Fibroblast of pulmonary artery (primary cell): ENCODE measurements at regions not wholly inside any gene's neighbourhood (a gene's known extent, or its start where the extent isn't known, plus 50 kb on each side); places are given as distances from the start of the nearest gene placed in this dataset.

Experiments used
- DNase-seq: peaks from one replicate; pipeline ENCODE4 v3.0.0-alpha.2; 2010; ENCODE audit warnings: low read depth
- H3K4me3 ChIP-seq: replicated peaks from 2 replicates; pipeline ENCODE4 v1.5.1; 2011; ENCODE audit warnings: low read depth, mild to moderate bottlenecking, control low read depth, low read length, moderate library complexity
- TF ChIP-seq, protein P1 (sequence below): IDR thresholded peaks from 2 replicates; pipeline ENCODE4 v1.5.1; 2011; ENCODE audit warnings: mild to moderate bottlenecking, control low read depth, low read length, inconsistent platforms; ENCODE audit errors: missing control alignments

DNA sequence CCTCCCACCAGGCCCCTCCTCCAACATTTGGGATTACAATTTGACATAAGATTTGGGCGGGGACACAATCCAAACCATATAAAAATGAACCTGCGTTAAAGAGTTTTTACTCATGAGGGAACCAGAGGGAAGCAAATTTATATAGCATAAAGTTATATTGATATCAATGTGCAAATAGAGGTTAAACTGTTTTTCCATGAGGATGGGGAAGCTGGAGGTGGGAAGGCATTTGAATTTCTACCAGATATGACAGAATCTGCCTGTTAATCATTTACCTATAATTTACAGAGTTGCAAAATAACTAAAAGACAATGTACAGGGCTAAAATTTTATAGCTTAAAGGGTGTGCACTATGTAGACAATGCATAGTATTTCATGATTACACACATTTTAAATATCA is 322.0 kb upstream of the FKBP1C start:
- TF ChIP-seq, protein P1, sequence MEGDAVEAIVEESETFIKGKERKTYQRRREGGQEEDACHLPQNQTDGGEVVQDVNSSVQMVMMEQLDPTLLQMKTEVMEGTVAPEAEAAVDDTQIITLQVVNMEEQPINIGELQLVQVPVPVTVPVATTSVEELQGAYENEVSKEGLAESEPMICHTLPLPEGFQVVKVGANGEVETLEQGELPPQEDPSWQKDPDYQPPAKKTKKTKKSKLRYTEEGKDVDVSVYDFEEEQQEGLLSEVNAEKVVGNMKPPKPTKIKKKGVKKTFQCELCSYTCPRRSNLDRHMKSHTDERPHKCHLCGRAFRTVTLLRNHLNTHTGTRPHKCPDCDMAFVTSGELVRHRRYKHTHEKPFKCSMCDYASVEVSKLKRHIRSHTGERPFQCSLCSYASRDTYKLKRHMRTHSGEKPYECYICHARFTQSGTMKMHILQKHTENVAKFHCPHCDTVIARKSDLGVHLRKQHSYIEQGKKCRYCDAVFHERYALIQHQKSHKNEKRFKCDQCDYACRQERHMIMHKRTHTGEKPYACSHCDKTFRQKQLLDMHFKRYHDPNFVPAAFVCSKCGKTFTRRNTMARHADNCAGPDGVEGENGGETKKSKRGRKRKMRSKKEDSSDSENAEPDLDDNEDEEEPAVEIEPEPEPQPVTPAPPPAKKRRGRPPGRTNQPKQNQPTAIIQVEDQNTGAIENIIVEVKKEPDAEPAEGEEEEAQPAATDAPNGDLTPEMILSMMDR = no peak
- H3K4me3 ChIP-seq = no peak overlapping the region
- DNase-seq = no peak

DNA sequence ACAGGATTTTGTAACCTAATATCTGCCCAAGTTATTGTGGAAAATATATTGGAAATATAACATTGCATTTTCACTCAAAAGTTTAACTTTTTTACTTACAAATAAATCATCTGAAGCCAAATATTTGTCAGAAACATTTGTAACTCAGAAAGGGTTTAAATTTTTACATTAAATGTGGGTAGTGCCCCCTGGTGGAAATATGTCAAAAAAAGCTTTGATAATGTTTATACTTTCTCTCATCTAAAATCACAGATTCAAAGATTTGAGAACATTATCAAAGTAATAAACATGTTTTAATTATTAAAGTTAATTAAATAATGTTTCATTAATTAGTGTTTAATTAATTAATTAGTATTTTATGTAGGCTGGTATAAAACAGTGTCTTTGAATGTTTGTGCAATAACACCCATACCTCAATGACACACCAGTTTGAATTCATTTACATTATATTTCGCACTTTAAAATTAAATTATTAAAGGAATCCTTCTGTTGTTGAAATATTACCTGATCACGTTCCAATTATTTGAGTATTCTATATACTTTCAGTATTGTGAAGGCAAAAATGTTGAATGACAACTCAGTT is 320.1 kb upstream of the FKBP1C start:
- no peak overlapping the region for H3K4me3 ChIP-seq
- TF ChIP-seq, protein P1 = peak; percentile 19
- DNase-seq = peak; percentile 0

GRCh38 chr6:62894114-62894513 is 317.2 kb upstream of the FKBP1C start:
- TF ChIP-seq, protein P1 = no peak

GRCh38 chr6:62903266-62903665 is 308.0 kb upstream of the FKBP1C start:
- TF ChIP-seq, protein P1 = no peak
- no peak for DNase-seq
- no peak overlapping the region for H3K4me3 ChIP-seq

More at GRCh38 chr6:62894114-62894513, 317.2 kb upstream of the FKBP1C start:
- H3K4me3 ChIP-seq = no peak overlapping the region
- DNase-seq = no peak

- DNase-seq = no peak
- H3K4me3 ChIP-seq = no peak overlapping the region
- TF ChIP-seq, protein P1 = no peak
These were observed 306.6 kb upstream of the FKBP1C start for GRCh38 chr6:62904687-62905086.

- TF ChIP-seq, protein P1 = no peak
- DNase-seq = no peak
- no peak overlapping the region for H3K4me3 ChIP-seq
These were observed 296.7 kb upstream of the FKBP1C start for GRCh38 chr6:62914530-62914929.

GRCh38 chr6:62923728-62924127 is 287.5 kb upstream of the FKBP1C start:
- DNase-seq = no peak
- H3K4me3 ChIP-seq = no peak overlapping the region
- TF ChIP-seq, protein P1 = no peak
